Esophagus muscularis mucosa (tissue), 4 donors: ENCODE measurements at regions not wholly inside any gene's neighbourhood (a gene's known extent, or its start where the extent isn't known, plus 50 kb on each side); places are given as distances from the start of the nearest gene placed in this dataset.
"Not testable (repeated sequence)": the region's sequence is repeated elsewhere in the genome, so short reads cannot be mapped to it uniquely, and the experiment has no call there.

ENCODE experiments used
- DNase-seq: peaks from one replicate; pipeline ENCODE4 v3.0.0-alpha.2; 2017; ENCODE audit errors: extremely low spot score
- H3K27ac ChIP-seq, 4 donors: fragments of 200-600 bp; sonication (generic); replicated peaks in 1 of 4; 1 replicate in 3 of 4; 2 replicates in 1 of 4; pipeline ENCODE4 v1.5.1; 2016 to 2019; ENCODE audit warnings: mild to moderate bottlenecking in 1 of 4
- H3K27me3 ChIP-seq, 4 donors: fragments of 200-600 bp; sonication (generic); one replicate each; pipeline versions ENCODE4 v1.5.1 to v1.6.0; 2016 to 2019
- H3K36me3 ChIP-seq, 4 donors: fragments of 200-600 bp; sonication (generic); one replicate each; pipeline ENCODE4 v1.5.1; 2016 to 2019
- H3K4me1 ChIP-seq, 4 donors: fragments of 200-600 bp; sonication (generic); one replicate each; pipeline ENCODE4 v1.5.1; 2016 to 2019
- H3K4me3 ChIP-seq, 4 donors: fragments of 200-600 bp; sonication (generic); 1 replicate in 2 of 4; 2 replicates in 2 of 4; pipeline ENCODE4 v1.5.1; 2016 to 2019; ENCODE audit warnings: mild to moderate bottlenecking in 4 of 4, moderate library complexity in 1 of 4
- H3K9me3 ChIP-seq, 4 donors: fragments of 200-600 bp; sonication (generic); 1 replicate in 3 of 4; 2 replicates in 1 of 4; pipeline ENCODE4 v1.5.1; 2016 to 2019
- EP300 ChIP-seq: sonication (generic); formaldehyde crosslinking; IDR thresholded peaks from one replicate; pipeline ENCODE4 v1.6.1; 2017; ENCODE audit warnings: antibody characterized with exemption
- POLR2A ChIP-seq: fragments of 450-650 bp; IDR thresholded peaks from one replicate; pipeline ENCODE4 v1.6.1; 2017; ENCODE audit warnings: antibody characterized with exemption, moderate library complexity, mild to moderate bottlenecking, low read depth
- POLR2AphosphoS5 ChIP-seq, 2 donors: sonication (generic); formaldehyde crosslinking; IDR thresholded peaks; one replicate each; pipeline ENCODE4 v1.6.1; 2017; ENCODE audit warnings: antibody characterized with exemption in 2 of 2
- WGBS: methylation state at CpG from one replicate; pipeline ENCODE4 v1.1.5; 2018; 5-methylcytosine and 5-hydroxymethylcytosine counted together
- intact Hi-C: fragments of 100-400 bp; cut with DNase I; formaldehyde crosslinking; loops from one replicate; pipeline ENCODE4 v1.15.1; 2023
- TF ChIP-seq, protein P1 (sequence below), 3 experiments: fragments of 200-600 bp in 2 of 3; fragments of 450-650 bp in 1 of 3; sonication (generic) in 2 of 3; IDR thresholded peaks; one replicate each; pipeline ENCODE4 v1.5.1; 2017 to 2019; ENCODE audit warnings: antibody characterized with exemption in 3 of 3, mild to moderate bottlenecking in 2 of 3, moderate library complexity in 1 of 3

DNA sequence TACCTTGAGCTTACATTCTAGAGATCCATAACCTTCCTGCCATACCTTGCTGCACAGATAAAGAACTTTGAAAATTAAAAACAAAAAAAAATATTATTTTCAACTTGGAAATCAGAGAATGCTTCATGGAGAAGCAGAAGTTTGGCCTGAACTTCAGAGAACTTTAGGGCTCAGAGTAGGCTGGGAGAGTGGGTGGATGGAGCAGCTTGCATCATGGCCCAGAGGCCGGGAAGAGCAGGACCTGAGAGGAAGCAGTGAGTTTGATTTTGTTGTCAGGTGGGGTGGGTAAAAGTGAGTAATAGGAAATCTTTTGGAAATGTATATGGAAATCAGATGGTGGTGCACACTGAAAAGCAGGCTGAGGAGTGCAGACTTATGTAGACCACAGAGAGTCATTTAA is 228.5 kb upstream of the KRR1 start:
- peaks cover 0 to 5% (median 0%) of the 10 kb centered on the region in 4 donors for H3K4me1 ChIP-seq
- 81% methylated on average over 1 of the region's 1 CpG for WGBS
- intact Hi-C loops, result no loop called here
- no peak overlapping the region for H3K27ac ChIP-seq
- no peaks in the 10 kb centered on the region for H3K9me3 ChIP-seq
- DNase-seq, result no peak
- H3K27me3 ChIP-seq, result no peaks in the 10 kb centered on the region
- no peaks in the 10 kb centered on the region for H3K36me3 ChIP-seq
- H3K4me3 ChIP-seq, result no peak overlapping the region
- TF ChIP-seq POLR2AphosphoS5 (IDR thresholded peaks at IDR 0.05) (no peak), POLR2A (no peak), EP300 (no peak)
- TF ChIP-seq, protein P1, sequence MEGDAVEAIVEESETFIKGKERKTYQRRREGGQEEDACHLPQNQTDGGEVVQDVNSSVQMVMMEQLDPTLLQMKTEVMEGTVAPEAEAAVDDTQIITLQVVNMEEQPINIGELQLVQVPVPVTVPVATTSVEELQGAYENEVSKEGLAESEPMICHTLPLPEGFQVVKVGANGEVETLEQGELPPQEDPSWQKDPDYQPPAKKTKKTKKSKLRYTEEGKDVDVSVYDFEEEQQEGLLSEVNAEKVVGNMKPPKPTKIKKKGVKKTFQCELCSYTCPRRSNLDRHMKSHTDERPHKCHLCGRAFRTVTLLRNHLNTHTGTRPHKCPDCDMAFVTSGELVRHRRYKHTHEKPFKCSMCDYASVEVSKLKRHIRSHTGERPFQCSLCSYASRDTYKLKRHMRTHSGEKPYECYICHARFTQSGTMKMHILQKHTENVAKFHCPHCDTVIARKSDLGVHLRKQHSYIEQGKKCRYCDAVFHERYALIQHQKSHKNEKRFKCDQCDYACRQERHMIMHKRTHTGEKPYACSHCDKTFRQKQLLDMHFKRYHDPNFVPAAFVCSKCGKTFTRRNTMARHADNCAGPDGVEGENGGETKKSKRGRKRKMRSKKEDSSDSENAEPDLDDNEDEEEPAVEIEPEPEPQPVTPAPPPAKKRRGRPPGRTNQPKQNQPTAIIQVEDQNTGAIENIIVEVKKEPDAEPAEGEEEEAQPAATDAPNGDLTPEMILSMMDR (IDR thresholded peaks at IDR 0.05), result no peak

DNA sequence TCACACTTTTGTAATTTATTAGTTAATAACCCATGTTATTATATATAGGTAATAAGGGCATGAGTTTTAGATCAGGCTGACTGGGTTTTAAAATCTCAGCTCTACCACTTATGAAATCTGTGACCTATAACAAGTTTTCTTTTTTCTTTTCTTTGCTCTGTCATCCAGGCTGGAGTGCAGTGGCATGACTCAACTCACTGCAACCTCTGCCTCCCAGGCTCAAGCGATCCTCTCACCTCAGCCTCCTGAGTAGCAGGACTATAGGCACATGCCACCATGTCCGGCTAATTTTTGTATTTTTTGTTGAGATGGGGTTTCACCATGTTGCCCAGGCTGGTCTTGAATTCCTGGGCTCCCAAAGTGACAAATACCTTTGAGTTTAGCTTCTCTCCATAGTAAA is 227.7 kb upstream of the KRR1 start:
- intact Hi-C loops, H3K27ac ChIP-seq, H3K4me1 ChIP-seq, H3K36me3 ChIP-seq, H3K27me3 ChIP-seq, H3K9me3 ChIP-seq, DNase-seq, H3K4me3 ChIP-seq: not testable (repeated sequence)
- WGBS, result 95% methylated on average over 2 of the region's 2 CpGs

DNA sequence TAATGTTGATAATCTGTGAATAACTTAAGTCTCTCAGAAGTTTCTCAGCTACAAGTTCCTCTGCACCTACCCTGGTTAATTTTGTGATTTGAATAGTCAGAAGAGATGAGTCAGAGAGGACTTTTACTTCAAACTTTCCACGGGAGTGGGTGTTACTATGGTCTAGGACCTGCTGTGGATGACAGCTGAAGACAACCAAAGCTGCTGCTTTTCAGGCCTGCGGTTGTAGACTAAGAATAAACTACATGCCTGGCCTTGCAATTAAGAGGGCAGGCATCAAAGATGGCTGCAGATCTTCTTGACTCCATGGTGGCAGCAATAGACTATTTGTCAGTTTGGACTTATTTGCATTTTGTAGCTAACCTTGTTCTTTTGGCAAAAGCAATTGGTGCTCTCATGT is 227.1 kb upstream of the KRR1 start:
- Histone ChIP-seq H3K9me3 (no peaks in the 10 kb centered on the region), H3K27ac (no peak overlapping the region), H3K36me3 (no peaks in the 10 kb centered on the region), H3K4me1 (peaks cover 0 to 5% (median 0%) of the 10 kb centered on the region in 4 donors), H3K27me3 (no peaks in the 10 kb centered on the region), H3K4me3 (no peak overlapping the region)
- TF ChIP-seq POLR2AphosphoS5 (IDR thresholded peaks at IDR 0.05), result no peak
- TF ChIP-seq, protein P1 (IDR thresholded peaks at IDR 0.05), result no peak
- no peak for DNase-seq
- intact Hi-C loops, result no loop called here
- WGBS, result 45% methylated on average over 2 of the region's 2 CpGs

DNA sequence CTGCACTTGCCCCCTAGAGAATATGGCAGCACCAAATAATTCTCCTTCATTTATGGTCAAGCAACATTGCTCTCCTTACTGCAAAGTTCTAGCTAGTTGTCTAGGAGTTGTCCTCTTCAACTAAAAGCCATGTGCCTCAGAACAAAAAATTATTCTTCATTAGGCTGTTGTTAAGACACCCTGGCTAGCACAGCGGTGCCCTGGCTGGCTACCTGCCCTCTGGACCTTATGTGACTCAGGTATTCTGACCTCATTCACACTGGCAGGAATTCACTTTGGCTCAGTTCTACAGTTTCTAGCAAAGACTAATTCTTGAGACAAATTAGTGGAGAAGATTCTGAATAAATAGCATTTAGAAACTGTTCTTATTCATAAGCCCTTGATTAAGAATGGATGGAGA is 224.4 kb upstream of the KRR1 start:
- Histone ChIP-seq H3K9me3 (no peaks in the 10 kb centered on the region), H3K27me3 (no peaks in the 10 kb centered on the region), H3K4me3 (no peak overlapping the region), H3K4me1 (peaks cover 0 to 5% (median 0%) of the 10 kb centered on the region in 4 donors), H3K27ac (no peak overlapping the region), H3K36me3 (no peaks in the 10 kb centered on the region)
- intact Hi-C loops, result no loop called here
- WGBS, result 33% methylated on average over 1 of the region's 1 CpG
- TF ChIP-seq POLR2AphosphoS5 (IDR thresholded peaks at IDR 0.05), result no peak
- TF ChIP-seq EP300, result no peak
- TF ChIP-seq, protein P1 (IDR thresholded peaks at IDR 0.05), result no peak
- no peak for TF ChIP-seq POLR2A
- DNase-seq, result no peak

DNA sequence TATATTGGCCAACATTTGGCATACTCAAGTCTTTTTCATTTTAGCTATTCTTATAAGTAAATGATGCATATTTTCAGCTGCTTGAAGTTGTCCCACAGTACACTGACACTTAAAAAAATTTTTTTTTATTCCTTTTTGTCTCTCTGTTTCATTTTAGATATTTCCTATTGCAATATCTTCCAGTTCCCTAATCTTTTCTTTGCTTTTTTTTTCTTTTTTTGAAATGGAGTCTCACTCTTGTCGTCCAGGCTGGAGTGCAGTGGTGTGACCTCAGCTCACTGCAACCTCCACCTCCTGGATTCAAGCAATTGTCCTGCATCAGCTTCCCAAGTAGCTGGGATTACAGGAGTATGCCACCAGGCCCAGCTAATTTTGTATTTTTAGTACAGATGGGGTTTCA is 217.4 kb upstream of the KRR1 start:
- no peaks in the 10 kb centered on the region for H3K27me3 ChIP-seq
- no peak overlapping the region for H3K27ac ChIP-seq
- no peaks in the 10 kb centered on the region for H3K9me3 ChIP-seq
- WGBS, result 83% methylated on average over 1 of the region's 1 CpG
- no peaks in the 10 kb centered on the region for H3K36me3 ChIP-seq
- no peak for DNase-seq
- H3K4me3 ChIP-seq, result no peak overlapping the region
- peaks cover 14 to 23% (median 16%) of the 10 kb centered on the region in 4 donors for H3K4me1 ChIP-seq
- intact Hi-C loops, result loop anchor here (10.0 kb wide), 1 partner anchor 306 kb away; the partner anchor contains the start of gene PHLDA1
- TF ChIP-seq EP300 (no peak), POLR2AphosphoS5 (IDR thresholded peaks at IDR 0.05) (no peak), POLR2A (no peak)
- TF ChIP-seq, protein P1 (IDR thresholded peaks at IDR 0.05), result no peak
